Germinal center (tissue), 1 donor: ENCODE measurements at regions not wholly inside any gene's neighbourhood (a gene's known extent, or its start where the extent isn't known, plus 50 kb on each side); places are given as distances from the start of the nearest gene placed in this dataset.

Source experiments
- DNase-seq: peaks from one replicate; pipeline ENCODE4 v3.0.0; 2012; ENCODE audit warnings: mixed read lengths, low spot score

- no peak for DNase-seq
Observed at GRCh38 chr21:27315373-27315772, 348.5 kb upstream of the ADAMTS5 start.

GRCh38 chr21:27314131-27314530, 347.2 kb upstream of the ADAMTS5 start:
- no peak for DNase-seq

GRCh38 chr21:27306791-27307775, 340.2 kb upstream of the ADAMTS5 start:
- DNase-seq, result no peak

GRCh38 chr21:27306206-27306605, 339.3 kb upstream of the ADAMTS5 start:
- no peak for DNase-seq

GRCh38 chr21:27301220-27301619, 334.3 kb upstream of the ADAMTS5 start:
- no peak for DNase-seq

GRCh38 chr21:27300770-27301169, 333.9 kb upstream of the ADAMTS5 start:
- no peak for DNase-seq

GRCh38 chr21:27298465-27298864, 331.6 kb upstream of the ADAMTS5 start:
- DNase-seq, result no peak

GRCh38 chr21:27293239-27293638, 326.4 kb upstream of the ADAMTS5 start:
- no peak for DNase-seq

GRCh38 chr21:27292783-27293182, 325.9 kb upstream of the ADAMTS5 start:
- no peak for DNase-seq

GRCh38 chr21:27292229-27292628, 325.3 kb upstream of the ADAMTS5 start:
- no peak for DNase-seq

- DNase-seq, result no peak
Observed at GRCh38 chr21:27291006-27291405, 324.1 kb upstream of the ADAMTS5 start.

- DNase-seq, result no peak
Observed at GRCh38 chr21:27290028-27290427, 323.1 kb upstream of the ADAMTS5 start.

GRCh38 chr21:27286760-27287159, 319.9 kb upstream of the ADAMTS5 start:
- DNase-seq, result no peak

- DNase-seq, result no peak
Observed at GRCh38 chr21:27277110-27277509, 310.2 kb upstream of the ADAMTS5 start.

GRCh38 chr21:27275294-27275927, 308.5 kb upstream of the ADAMTS5 start:
- no peak for DNase-seq

GRCh38 chr21:27269644-27270043, 302.8 kb upstream of the ADAMTS5 start:
- no peak for DNase-seq

- no peak for DNase-seq
Observed at GRCh38 chr21:27268290-27268689, 301.4 kb upstream of the ADAMTS5 start.

GRCh38 chr21:27265949-27266348, 299.1 kb upstream of the ADAMTS5 start:
- DNase-seq, result no peak

GRCh38 chr21:27265492-27265891, 298.6 kb upstream of the ADAMTS5 start:
- DNase-seq, result no peak

GRCh38 chr21:27261676-27262075, 294.8 kb upstream of the ADAMTS5 start:
- no peak for DNase-seq

GRCh38 chr21:27260728-27261127, 293.8 kb upstream of the ADAMTS5 start:
- no peak for DNase-seq

- DNase-seq, result no peak
Observed at GRCh38 chr21:27258742-27259448, 292.0 kb upstream of the ADAMTS5 start.
